Left ventricle myocardium superior (tissue), 1 donor: ENCODE measurements at regions not wholly inside any gene's neighbourhood (a gene's known extent, or its start where the extent isn't known, plus 50 kb on each side); places are given as distances from the start of the nearest gene placed in this dataset.

Experiments
- ATAC-seq: fragments of 200-7000 bp; cut with Tn5 transposase; one replicate; pipeline ENCODE4 v1.9.1; 2020; ENCODE audit warnings: mild to moderate bottlenecking, moderate library complexity
- DNase-seq: peaks from one replicate; pipeline ENCODE4 v3.0.0-alpha.2; 2020
- intact Hi-C: fragments of 100-400 bp; cut with micrococcal nuclease; formaldehyde crosslinking; loops from one replicate; pipeline ENCODE4 v1.11.0; 2022
- donor health status: DM: no; HTN: yes; CAD: no; lungs with severe emphysema.

- DNase-seq (no peak), ATAC-seq (no peak)
- intact Hi-C loops = no loop called here
Observed at GRCh38 chr4:38364383-38364963, 299.5 kb upstream of the KLF3 start.

- ATAC-seq (peak; percentile 32), DNase-seq (no peak)
- intact Hi-C loops = no loop called here
Observed at GRCh38 chr4:38365261-38365660, 298.7 kb upstream of the KLF3 start.

GRCh38 chr4:38365748-38366310 lies 298.2 kb upstream of the KLF3 start:
- ATAC-seq (no peak), DNase-seq (no peak)
- intact Hi-C loops = no loop called here

DNA sequence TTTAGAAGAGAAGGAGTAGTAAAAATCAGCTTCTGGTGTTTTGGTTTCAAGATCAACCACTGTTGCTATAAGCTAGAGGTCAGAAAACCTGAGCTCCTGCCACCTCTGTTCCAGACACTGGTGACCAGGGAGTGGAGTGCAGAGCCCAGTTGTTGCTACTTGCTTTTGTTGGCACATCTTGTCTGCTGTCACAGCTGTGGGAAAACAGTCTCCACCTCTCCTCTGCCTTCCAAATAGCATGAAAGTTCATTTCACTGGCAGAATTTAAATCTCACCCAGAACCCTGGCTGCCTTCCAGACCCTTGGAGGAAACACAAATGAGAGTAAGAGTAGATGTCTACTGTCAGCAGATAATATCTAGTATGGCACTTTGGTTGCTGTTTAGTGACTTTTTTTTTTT lies 297.5 kb upstream of the KLF3 start:
- DNase-seq = peak; percentile 26
- ATAC-seq = peak; percentile 95
- intact Hi-C loops = no loop called here

DNA sequence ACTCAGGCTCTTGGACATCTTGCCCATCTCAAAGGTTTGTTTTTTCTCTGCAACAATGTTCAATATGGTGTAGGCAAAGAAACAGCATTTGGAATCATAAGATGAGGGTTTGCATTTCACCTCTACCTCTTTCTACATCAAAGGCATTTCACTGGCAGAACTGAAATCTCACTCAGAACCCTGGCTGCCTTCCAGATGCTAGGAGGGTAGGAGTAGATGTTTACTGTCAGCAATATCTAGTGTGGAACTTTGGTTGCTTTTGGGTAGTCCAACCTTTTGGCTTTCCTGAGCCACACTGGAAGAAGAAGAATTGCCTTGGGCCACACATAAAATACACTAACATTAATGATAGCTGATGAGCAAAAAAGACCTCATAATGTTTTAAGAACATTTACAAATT lies 297.0 kb upstream of the KLF3 start:
- ATAC-seq (peak; percentile 14), DNase-seq (no peak)
- intact Hi-C loops = no loop called here

DNA sequence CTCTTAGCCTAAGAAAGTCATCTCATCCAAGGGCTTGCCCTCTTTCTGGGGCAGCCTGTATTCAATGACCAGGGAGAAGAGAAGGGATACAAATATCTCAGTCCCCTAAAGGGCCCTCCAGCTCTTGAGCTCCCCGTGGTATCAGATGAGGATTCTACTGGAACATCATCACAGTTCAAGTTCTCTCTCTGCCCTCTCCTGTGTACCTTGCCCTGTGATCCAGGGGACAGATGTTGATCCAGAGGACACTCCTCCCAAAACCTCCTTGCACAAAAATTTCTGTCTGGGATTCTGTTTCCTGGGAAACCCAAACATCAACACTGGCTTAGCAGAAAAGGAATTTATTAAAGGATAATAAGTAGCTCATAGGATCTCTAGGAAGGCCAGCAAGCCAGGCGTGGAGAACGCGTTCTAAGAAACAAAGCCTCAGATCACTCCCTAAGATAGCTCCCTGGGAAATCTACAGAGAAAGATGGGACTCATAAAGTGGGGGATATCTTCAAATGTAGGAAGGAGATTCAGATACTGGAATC lies 296.3 kb upstream of the KLF3 start:
- DNase-seq = no peak
- ATAC-seq = no peak
- intact Hi-C loops = no loop called here

- ATAC-seq = no peak
Observed at GRCh38 chr4:38368613-38369012, 295.4 kb upstream of the KLF3 start.

GRCh38 chr4:38371391-38371851 lies 292.6 kb upstream of the KLF3 start:
- DNase-seq (no peak), ATAC-seq (peak; percentile 45)
- intact Hi-C loops = no loop called here

More at GRCh38 chr4:38368613-38369012, 295.4 kb upstream of the KLF3 start:
- DNase-seq = no peak
- intact Hi-C loops = no loop called here

DNA sequence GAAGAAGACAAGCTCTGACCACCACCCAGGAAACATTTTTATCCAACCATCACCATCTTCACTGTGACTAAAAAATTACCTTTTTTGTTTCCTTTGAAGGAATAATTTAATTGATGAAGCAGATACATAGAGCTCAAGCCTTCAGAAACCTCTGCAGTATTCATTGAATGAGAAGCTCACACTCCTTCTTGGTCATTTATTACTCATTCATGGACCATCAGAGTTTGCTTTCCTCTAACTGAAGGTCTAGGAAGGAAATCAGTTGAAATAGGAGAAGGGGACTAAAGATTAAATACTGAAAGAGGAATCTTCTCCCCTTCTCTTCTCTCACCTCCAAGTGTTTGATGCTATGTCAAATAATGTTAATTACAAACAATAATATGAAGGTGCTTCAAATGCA lies 290.6 kb upstream of the KLF3 start:
- DNase-seq (no peak), ATAC-seq (no peak)
- intact Hi-C loops = no loop called here

DNA sequence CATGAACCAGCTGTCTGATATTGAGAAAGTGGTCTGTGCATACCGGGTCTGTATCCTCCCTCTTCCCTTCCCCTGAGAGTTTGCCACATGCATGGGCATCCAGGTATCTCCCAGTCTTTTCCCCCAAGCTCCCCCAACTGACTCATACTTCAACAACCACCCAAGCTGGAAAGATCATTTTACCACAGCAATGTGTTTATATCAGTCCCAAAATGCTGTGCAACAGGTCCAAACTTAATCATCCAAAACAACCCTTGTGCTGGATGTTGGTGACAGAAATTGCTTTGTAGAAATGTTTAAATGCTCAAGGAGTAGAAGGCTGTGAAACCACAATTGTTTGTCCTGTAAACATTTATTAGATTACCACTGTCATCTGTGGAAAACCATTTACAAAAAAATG lies 286.8 kb upstream of the KLF3 start:
- intact Hi-C loops = no loop called here
- no peak for DNase-seq
- no peak for ATAC-seq

DNA sequence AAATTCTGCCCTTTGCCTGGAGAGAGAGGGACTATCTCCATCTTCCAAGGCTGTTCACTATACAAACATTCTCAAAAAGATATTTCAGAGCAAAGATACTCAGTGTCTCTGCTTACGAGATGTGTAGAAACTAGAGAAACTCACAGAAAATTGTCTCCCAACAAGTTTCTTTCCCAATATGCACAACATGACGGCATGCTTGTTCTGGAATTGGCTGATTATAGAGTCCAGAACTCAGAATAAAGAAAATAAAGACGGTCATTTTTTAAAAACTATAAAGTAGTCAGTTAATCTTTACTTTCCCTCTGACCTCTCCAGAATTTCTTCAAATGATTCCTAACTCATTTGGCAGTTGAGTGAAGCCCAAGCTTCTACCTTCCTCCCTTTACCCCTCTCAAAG lies 285.5 kb upstream of the KLF3 start:
- DNase-seq (no peak), ATAC-seq (no peak)
- intact Hi-C loops = no loop called here

- DNase-seq (peak; percentile 64), ATAC-seq (peak; percentile 89)
- intact Hi-C loops = no loop called here
Observed at GRCh38 chr4:38381788-38382187, 282.2 kb upstream of the KLF3 start.

GRCh38 chr4:38382520-38382919 lies 281.5 kb upstream of the KLF3 start:
- intact Hi-C loops = no loop called here
- ATAC-seq = no peak
- no peak for DNase-seq

DNA sequence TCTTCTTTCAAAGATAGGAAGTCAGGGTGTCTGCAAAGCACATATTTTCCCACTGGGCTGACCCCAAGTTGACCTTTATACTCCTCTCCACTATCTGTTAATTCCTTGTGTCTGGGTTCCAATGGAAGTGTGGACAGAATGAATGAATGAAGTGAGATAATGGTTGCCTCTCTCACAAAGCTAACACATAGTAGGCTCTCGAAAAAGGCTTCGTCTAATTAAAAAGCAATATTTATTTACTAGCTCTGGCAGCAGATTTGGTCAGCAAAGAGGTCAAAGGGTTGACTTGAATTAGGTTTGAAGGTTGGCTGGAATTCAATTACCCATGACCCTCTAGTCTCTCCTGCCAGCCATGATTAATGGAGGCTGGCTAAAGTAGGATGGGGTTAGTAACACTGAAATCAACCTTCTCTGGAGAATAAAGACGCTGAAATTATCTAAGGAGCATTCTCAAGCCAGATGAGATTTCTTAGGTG lies 280.3 kb upstream of the KLF3 start:
- ATAC-seq (no peak), DNase-seq (no peak)
- intact Hi-C loops = no loop called here

GRCh38 chr4:38385093-38386004 lies 278.6 kb upstream of the KLF3 start:
- ATAC-seq = no peak
- DNase-seq = no peak
- intact Hi-C loops = no loop called here

DNA sequence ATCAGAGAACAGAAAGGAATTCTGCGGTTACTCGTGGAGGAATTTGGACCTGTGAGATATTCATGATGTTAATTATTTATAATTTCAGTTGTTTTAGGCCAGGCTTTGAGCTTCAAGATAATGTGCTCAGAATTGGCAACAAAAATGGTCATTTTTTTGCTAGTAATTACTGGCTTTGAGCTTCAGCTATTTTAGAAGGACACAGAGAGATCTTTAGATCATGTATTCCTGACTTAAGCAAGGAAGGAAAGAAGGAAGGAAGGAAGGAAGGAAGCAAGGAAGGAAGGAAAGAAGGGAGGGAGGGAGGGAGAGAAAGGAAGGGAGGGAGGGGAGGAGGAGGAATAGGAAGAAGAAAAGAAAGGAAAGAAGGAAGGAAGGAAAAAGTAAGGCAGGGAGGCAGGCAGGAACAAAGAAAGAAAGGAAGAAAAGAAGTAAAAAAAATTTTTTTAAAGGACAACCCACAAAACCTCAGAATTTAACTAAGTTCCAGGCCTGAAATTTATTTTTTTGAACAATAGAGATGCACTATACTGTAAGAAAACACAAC lies 277.9 kb upstream of the KLF3 start:
- intact Hi-C loops = no loop called here

GRCh38 chr4:38386654-38387188 lies 277.3 kb upstream of the KLF3 start:
- ATAC-seq (no peak), DNase-seq (no peak)
- intact Hi-C loops = no loop called here

More for the DNA sequence above, 277.9 kb upstream of the KLF3 start:
- no peak for DNase-seq
- no peak for ATAC-seq

GRCh38 chr4:38387348-38387747 lies 276.7 kb upstream of the KLF3 start:
- intact Hi-C loops = no loop called here
- ATAC-seq (peak; percentile 96), DNase-seq (peak; percentile 45)

- DNase-seq = no peak
- intact Hi-C loops = no loop called here
- ATAC-seq = peak; percentile 30
Observed at GRCh38 chr4:38387819-38388218, 276.2 kb upstream of the KLF3 start.
